ENCODE measurements at regions not wholly inside any gene's neighbourhood (a gene's known extent, or its start where the extent isn't known, plus 50 kb on each side); places are given as distances from the start of the nearest gene placed in this dataset.

DNA sequence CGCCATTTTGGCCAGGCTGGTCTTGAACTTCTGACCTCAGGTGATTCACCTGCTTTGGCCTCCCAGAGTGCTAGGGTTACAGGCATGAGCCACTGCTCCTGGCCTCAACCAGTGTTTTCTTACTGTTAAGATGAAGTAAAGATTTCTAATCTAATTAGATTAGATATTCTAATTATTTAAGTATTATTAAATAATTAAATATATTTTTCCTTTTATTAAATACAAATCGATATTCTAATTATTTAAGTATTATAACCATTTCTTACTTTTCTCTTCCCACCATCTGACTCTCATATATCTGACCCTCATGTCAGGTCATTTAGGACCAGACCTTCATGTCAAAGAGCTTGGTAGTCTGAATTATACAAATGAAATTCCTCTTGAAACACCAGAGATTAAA is 1291.9 kb upstream of the EPHA6 start:
- no TSS peak for BruUV-seq (replicated peaks)
- Histone ChIP-seq H3K36me3 (ENCODE audit: control insufficient read depth in 1 of 2, insufficient read depth in 2 of 2, low read length in 2 of 2) (no peaks in the 10 kb centered on the region), H3K4me1 (ENCODE audit: control insufficient read depth in 1 of 2, insufficient read depth in 2 of 2, low read length in 2 of 2) (no peaks in the 10 kb centered on the region), H4K20me1 (ENCODE audit: insufficient read depth) (no peaks in the 10 kb centered on the region), H3K9ac (ENCODE audit: low read length) (no peak overlapping the region), H3K9me3 (ENCODE audit: control insufficient read depth in 1 of 2, insufficient read depth in 1 of 2, low read depth in 1 of 2, low read length in 2 of 2) (peaks cover 6 to 9% of the 10 kb centered on the region in 2 experiments; a peak in 3 of 4 replicates), H3K27ac (ENCODE audit: low read depth, low read length) (no peak overlapping the region), H3K4me3 (replicated peaks in 1 of 2; ENCODE audit: low read depth in 1 of 2, low read length in 2 of 2) (no peak overlapping the region), H3K9me2 (ENCODE audit: insufficient read depth) (no peaks in the 10 kb centered on the region), H3K4me2 (ENCODE audit: low read length) (no peak overlapping the region), H3K79me2 (ENCODE audit: insufficient read depth, low read length) (no peaks in the 10 kb centered on the region), H3K27me3 (ENCODE audit: insufficient read depth, low read length) (no peaks in the 10 kb centered on the region), H2AFZ (ENCODE audit: low read depth, low read length, poor library complexity, severe bottlenecking) (no peak overlapping the region)
- ATAC-seq: no peak
- RAD21 ChIA-PET (ENCODE audit: low non-redundant PET in 1 of 2, low total read pairs in 2 of 2, uncharacterized antibody in 2 of 2, unreplicated experiment in 2 of 2): no interaction called here
- POLR2A ChIA-PET: no interaction called here
- TF ChIP-seq ZFX (IDR thresholded peaks at IDR 0.05) (no peak), EGR1 (IDR thresholded peaks at IDR 0.05; ENCODE audit: low read depth) (no peak), SP1 (IDR thresholded peaks at IDR 0.05; ENCODE audit: low read depth) (no peak)
- TF ChIP-seq, protein P1, sequence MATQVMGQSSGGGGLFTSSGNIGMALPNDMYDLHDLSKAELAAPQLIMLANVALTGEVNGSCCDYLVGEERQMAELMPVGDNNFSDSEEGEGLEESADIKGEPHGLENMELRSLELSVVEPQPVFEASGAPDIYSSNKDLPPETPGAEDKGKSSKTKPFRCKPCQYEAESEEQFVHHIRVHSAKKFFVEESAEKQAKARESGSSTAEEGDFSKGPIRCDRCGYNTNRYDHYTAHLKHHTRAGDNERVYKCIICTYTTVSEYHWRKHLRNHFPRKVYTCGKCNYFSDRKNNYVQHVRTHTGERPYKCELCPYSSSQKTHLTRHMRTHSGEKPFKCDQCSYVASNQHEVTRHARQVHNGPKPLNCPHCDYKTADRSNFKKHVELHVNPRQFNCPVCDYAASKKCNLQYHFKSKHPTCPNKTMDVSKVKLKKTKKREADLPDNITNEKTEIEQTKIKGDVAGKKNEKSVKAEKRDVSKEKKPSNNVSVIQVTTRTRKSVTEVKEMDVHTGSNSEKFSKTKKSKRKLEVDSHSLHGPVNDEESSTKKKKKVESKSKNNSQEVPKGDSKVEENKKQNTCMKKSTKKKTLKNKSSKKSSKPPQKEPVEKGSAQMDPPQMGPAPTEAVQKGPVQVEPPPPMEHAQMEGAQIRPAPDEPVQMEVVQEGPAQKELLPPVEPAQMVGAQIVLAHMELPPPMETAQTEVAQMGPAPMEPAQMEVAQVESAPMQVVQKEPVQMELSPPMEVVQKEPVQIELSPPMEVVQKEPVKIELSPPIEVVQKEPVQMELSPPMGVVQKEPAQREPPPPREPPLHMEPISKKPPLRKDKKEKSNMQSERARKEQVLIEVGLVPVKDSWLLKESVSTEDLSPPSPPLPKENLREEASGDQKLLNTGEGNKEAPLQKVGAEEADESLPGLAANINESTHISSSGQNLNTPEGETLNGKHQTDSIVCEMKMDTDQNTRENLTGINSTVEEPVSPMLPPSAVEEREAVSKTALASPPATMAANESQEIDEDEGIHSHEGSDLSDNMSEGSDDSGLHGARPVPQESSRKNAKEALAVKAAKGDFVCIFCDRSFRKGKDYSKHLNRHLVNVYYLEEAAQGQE (IDR thresholded peaks at IDR 0.05; ENCODE audit: low read depth): no peak
- TF ChIP-seq, protein P2, sequence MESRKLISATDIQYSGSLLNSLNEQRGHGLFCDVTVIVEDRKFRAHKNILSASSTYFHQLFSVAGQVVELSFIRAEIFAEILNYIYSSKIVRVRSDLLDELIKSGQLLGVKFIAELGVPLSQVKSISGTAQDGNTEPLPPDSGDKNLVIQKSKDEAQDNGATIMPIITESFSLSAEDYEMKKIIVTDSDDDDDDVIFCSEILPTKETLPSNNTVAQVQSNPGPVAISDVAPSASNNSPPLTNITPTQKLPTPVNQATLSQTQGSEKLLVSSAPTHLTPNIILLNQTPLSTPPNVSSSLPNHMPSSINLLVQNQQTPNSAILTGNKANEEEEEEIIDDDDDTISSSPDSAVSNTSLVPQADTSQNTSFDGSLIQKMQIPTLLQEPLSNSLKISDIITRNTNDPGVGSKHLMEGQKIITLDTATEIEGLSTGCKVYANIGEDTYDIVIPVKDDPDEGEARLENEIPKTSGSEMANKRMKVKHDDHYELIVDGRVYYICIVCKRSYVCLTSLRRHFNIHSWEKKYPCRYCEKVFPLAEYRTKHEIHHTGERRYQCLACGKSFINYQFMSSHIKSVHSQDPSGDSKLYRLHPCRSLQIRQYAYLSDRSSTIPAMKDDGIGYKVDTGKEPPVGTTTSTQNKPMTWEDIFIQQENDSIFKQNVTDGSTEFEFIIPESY (IDR thresholded peaks at IDR 0.05; ENCODE audit: extremely low read depth, insufficient replicate concordance, low read length): no peak
- TF ChIP-seq, protein P3, sequence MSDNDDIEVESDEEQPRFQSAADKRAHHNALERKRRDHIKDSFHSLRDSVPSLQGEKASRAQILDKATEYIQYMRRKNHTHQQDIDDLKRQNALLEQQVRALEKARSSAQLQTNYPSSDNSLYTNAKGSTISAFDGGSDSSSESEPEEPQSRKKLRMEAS (IDR thresholded peaks at IDR 0.05): no peak
- intact Hi-C loops (cut with micrococcal nuclease): no loop called here
- no peak for DNase-seq (ENCODE audit: low read depth, low spot score)
- CTCF ChIA-PET: no interaction called here
